ENCODE measurements at regions not wholly inside any gene's neighbourhood (a gene's known extent, or its start where the extent isn't known, plus 50 kb on each side); places are given as distances from the start of the nearest gene placed in this dataset. TPM values are rescaled to one million over a fixed set of nuclear protein-coding genes. Genes with fewer than 3 reads are reported as not detected.

GRCh38 chr5:24428345-24428744 lies 216.4 kb downstream of the CDH10 start:
- Histone ChIP-seq H2BK120ac (ENCODE audit: low read depth, low read length) (no peak overlapping the region), H3K27me3 (ENCODE audit: control insufficient read depth in 3 of 3, insufficient read depth in 3 of 3, low read depth in 1 of 3, low read length in 3 of 3) (no peaks in the 10 kb centered on the region), H2AK5ac (ENCODE audit: low read depth, low read length) (no peak overlapping the region)

GRCh38 chr5:24433555-24433954 lies 211.2 kb downstream of the CDH10 start:
- no peak overlapping the region for H2BK5ac ChIP-seq (ENCODE audit: low read length)
- no peak overlapping the region for H2AK5ac ChIP-seq (ENCODE audit: low read depth, low read length)
- H4K91ac ChIP-seq (ENCODE audit: low read depth, low read length, poor library complexity), result no peak overlapping the region
- H3K36me3 ChIP-seq (replicated peaks in 1 of 2; ENCODE audit: control insufficient read depth in 2 of 2, insufficient read depth in 2 of 2, low read length in 2 of 2), result no peaks in the 10 kb centered on the region
- no peak overlapping the region for H3K4me2 ChIP-seq (ENCODE audit: insufficient read depth, low read length, poor library complexity, severe bottlenecking)
- H2BK120ac ChIP-seq (ENCODE audit: low read depth, low read length), result no peak overlapping the region
- no peak overlapping the region for H3K4ac ChIP-seq (ENCODE audit: low read length)
- H3K79me1 ChIP-seq (ENCODE audit: low read depth, low read length), result no peaks in the 10 kb centered on the region
- no peak overlapping the region for H2AFZ ChIP-seq (ENCODE audit: low read length)
- no peak overlapping the region for H3K23ac ChIP-seq (ENCODE audit: low read depth, low read length, poor library complexity)
- no peak overlapping the region for H3K27ac ChIP-seq (replicated peaks; ENCODE audit: low read length)
- no peak overlapping the region for H3K9ac ChIP-seq (ENCODE audit: low read depth, low read length, poor library complexity)
- no peaks in the 10 kb centered on the region for H3K9me3 ChIP-seq (replicated peaks in 1 of 2; ENCODE audit: control insufficient read depth in 2 of 2, insufficient read depth in 1 of 2, low read depth in 1 of 2, low read length in 2 of 2)
- H3K14ac ChIP-seq (ENCODE audit: low read length), result no peak overlapping the region
- no peak overlapping the region for H3K18ac ChIP-seq (ENCODE audit: low read length)
- no peaks in the 10 kb centered on the region for H3K4me1 ChIP-seq (ENCODE audit: control insufficient read depth in 2 of 2, insufficient read depth in 1 of 2, low read depth in 1 of 2, low read length in 2 of 2)
- H3K4me3 ChIP-seq (ENCODE audit: low read length in 2 of 2), result no peak overlapping the region
- DNase-seq (ENCODE audit: low spot score), result no peak
- H2BK12ac ChIP-seq (ENCODE audit: low read length), result no peak overlapping the region
- H4K8ac ChIP-seq (ENCODE audit: low read depth, low read length), result no peak overlapping the region
- no peak overlapping the region for H2BK15ac ChIP-seq (ENCODE audit: low read length)
- no CpG with 5 or more reads among the region's 3 CpGs for WGBS, 2 donors (ENCODE audit: extremely low coverage in 2 of 2, insufficient read length in 2 of 2, insufficient replicate concordance in 1 of 2)
- H3K27me3 ChIP-seq (ENCODE audit: control insufficient read depth in 3 of 3, insufficient read depth in 3 of 3, low read depth in 1 of 3, low read length in 3 of 3), result no peaks in the 10 kb centered on the region

More at GRCh38 chr5:24428345-24428744, 216.4 kb downstream of the CDH10 start:
- no peak overlapping the region for H4K8ac ChIP-seq (ENCODE audit: low read depth, low read length)
- H3K14ac ChIP-seq (ENCODE audit: low read length), result no peak overlapping the region
- no peak overlapping the region for H3K9ac ChIP-seq (ENCODE audit: low read depth, low read length, poor library complexity)
- no peaks in the 10 kb centered on the region for H3K9me3 ChIP-seq (replicated peaks in 1 of 2; ENCODE audit: control insufficient read depth in 2 of 2, insufficient read depth in 1 of 2, low read depth in 1 of 2, low read length in 2 of 2)
- H2BK12ac ChIP-seq (ENCODE audit: low read length), result no peak overlapping the region
- H2BK15ac ChIP-seq (ENCODE audit: low read length), result no peak overlapping the region
- H2BK5ac ChIP-seq (ENCODE audit: low read length), result no peak overlapping the region
- no peaks in the 10 kb centered on the region for H3K79me1 ChIP-seq (ENCODE audit: low read depth, low read length)
- no peak overlapping the region for H4K91ac ChIP-seq (ENCODE audit: low read depth, low read length, poor library complexity)
- no peaks in the 10 kb centered on the region for H3K36me3 ChIP-seq (replicated peaks in 1 of 2; ENCODE audit: control insufficient read depth in 2 of 2, insufficient read depth in 2 of 2, low read length in 2 of 2)
- no peaks in the 10 kb centered on the region for H3K4me1 ChIP-seq (ENCODE audit: control insufficient read depth in 2 of 2, insufficient read depth in 1 of 2, low read depth in 1 of 2, low read length in 2 of 2)
- H2AFZ ChIP-seq (ENCODE audit: low read length), result no peak overlapping the region
- no peak overlapping the region for H3K27ac ChIP-seq (replicated peaks; ENCODE audit: low read length)
- no peak overlapping the region for H3K4me3 ChIP-seq (ENCODE audit: low read length in 2 of 2)
- WGBS, 2 donors (ENCODE audit: extremely low coverage in 2 of 2, insufficient read length in 2 of 2, insufficient replicate concordance in 1 of 2), result no CpG with 5 or more reads among the region's 1 CpG
- H3K23ac ChIP-seq (ENCODE audit: low read depth, low read length, poor library complexity), result no peak overlapping the region
- no peak overlapping the region for H3K4ac ChIP-seq (ENCODE audit: low read length)
- DNase-seq (ENCODE audit: low spot score), result no peak
- H3K18ac ChIP-seq (ENCODE audit: low read length), result no peak overlapping the region
- H3K4me2 ChIP-seq (ENCODE audit: insufficient read depth, low read length, poor library complexity, severe bottlenecking), result no peak overlapping the region

Small RNA genes in the stretch of these regions (small RNA-seq; reads per million reads assigned to genes)
- gene AC026784.1 (ENCODE audit: insufficient read depth) (not detected), gene RF00019 (ENCODE audit: insufficient read depth) (not detected), gene RF00561 (ENCODE audit: insufficient read depth) (not detected)
